Activated CD4-positive, alpha-beta T cell treated with anti-CD3 and anti-CD28 coated beads for 36 hours (primary cell): ENCODE measurements at regions not wholly inside any gene's neighbourhood (a gene's known extent, or its start where the extent isn't known, plus 50 kb on each side); places are given as distances from the start of the nearest gene placed in this dataset.
"Not testable (repeated sequence)": the region's sequence is repeated elsewhere in the genome, so short reads cannot be mapped to it uniquely, and the experiment has no call there.

Experiments used
- ATAC-seq: fragments of 200-7000 bp; cut with Tn5 transposase; one replicate; pipeline ENCODE4 v1.10.0; 2021; ENCODE audit warnings: mild to moderate bottlenecking, moderate library complexity
- CTCF ChIA-PET: fragments of 350-600 bp; sonication (Branson Sonifier 250); formaldehyde crosslinking; loops from one replicate; lab custom pipeline; 2021; ENCODE audit warnings: antibody characterized with exemption; lab: Charles Lee
- POLR2A ChIA-PET: fragments of 350-600 bp; sonication (Branson Sonifier 250); formaldehyde crosslinking; loops from one replicate; lab custom pipeline; 2021; ENCODE audit warnings: antibody characterized with exemption, inconsistent platforms; lab: Charles Lee
- DNase-seq: peaks from one replicate; pipeline ENCODE4 v3.0.0-alpha.2; 2020
- H3K27ac Mint-ChIP-seq: one replicate; pipeline ENCODE4 v1.8.0; 2021; ENCODE audit warnings: mixed read lengths
- H3K27me3 Mint-ChIP-seq: one replicate; pipeline ENCODE4 v1.8.0; 2021; ENCODE audit warnings: mixed read lengths
- H3K36me3 Mint-ChIP-seq: one replicate; pipeline ENCODE4 v1.8.0; 2021; ENCODE audit warnings: low read depth, mixed read lengths
- H3K4me1 Mint-ChIP-seq: one replicate; pipeline ENCODE4 v1.8.0; 2021; ENCODE audit warnings: mixed read lengths
- H3K4me3 Mint-ChIP-seq: one replicate; pipeline ENCODE4 v1.8.0; 2021; ENCODE audit warnings: mild to moderate bottlenecking, moderate library complexity, mixed read lengths
- H3K9me3 Mint-ChIP-seq: one replicate; pipeline ENCODE4 v1.8.0; 2021; ENCODE audit warnings: low read depth, mixed read lengths
- intact Hi-C, 2 experiments: fragments of 100-400 bp; cut with DNase I in 1 of 2; cut with micrococcal nuclease in 1 of 2; formaldehyde crosslinking; loops; one replicate each; pipeline versions ENCODE4 v1.14.2 to v1.15.1; 2022 to 2024; cut with DNase I, micrococcal nuclease

DNA sequence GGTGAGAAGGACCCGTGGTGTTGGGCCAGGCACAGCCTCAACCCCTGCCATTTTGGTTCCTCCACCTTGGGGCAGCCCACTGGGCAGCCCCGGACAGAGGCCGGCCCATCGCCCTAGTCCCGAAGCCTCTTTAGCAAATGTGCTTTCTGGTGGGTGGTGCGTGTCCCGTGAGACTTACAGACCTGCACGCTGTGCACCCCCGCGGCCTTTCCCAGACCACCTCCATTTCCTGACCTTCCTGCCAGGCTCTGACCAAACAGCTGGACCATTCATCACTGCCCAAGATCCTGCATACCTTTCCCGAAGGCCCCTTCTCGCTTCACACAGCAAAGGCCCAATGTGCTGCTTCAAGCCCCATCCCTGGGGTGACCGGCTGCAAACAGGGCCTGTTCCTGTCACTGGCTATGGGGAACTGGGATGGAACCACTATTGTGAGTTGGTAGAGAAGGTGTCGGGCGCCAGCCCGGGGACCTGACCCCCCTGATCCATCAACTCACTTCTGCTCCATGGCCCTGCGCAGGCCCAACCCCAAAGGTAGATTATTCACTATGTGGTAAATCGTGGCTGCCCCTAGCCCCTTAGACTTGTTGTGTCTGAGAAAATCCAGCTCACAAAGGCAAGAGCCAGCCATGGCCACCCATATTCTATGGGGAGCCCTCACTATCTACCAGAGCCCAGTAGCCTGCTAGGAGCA, 341.0 kb downstream of the EIPR1 start:
- Mint-ChIP-seq H3K36me3 (no peaks in the 10 kb centered on the region), H3K4me3 (no peak overlapping the region), H3K4me1 (no peaks in the 10 kb centered on the region), H3K9me3 (no peaks in the 10 kb centered on the region), H3K27ac (no peak overlapping the region), H3K27me3 (peaks cover 3% of the 10 kb centered on the region)
- ChIA-PET CTCF (no interaction called here), POLR2A (no interaction called here)
- ATAC-seq = no peak
- intact Hi-C loops = no loop called here
- DNase-seq = no peak

- Mint-ChIP-seq H3K27me3 (peaks cover 3% of the 10 kb centered on the region), H3K27ac (no peak overlapping the region), H3K36me3 (no peaks in the 10 kb centered on the region), H3K4me1 (no peaks in the 10 kb centered on the region), H3K4me3 (no peak overlapping the region), H3K9me3 (no peaks in the 10 kb centered on the region)
- ChIA-PET POLR2A (no interaction called here), CTCF (no interaction called here)
- DNase-seq (no peak), ATAC-seq (no peak)
- intact Hi-C loops = no loop called here
Observed at GRCh38 chr2:3035385-3036050, 342.1 kb downstream of the EIPR1 start.

- Mint-ChIP-seq H3K36me3 (no peaks in the 10 kb centered on the region), H3K27me3 (peaks cover 5% of the 10 kb centered on the region), H3K9me3 (peaks cover 2% of the 10 kb centered on the region), H3K27ac (no peak overlapping the region), H3K4me3 (no peak overlapping the region), H3K4me1 (no peaks in the 10 kb centered on the region)
- intact Hi-C loops = no loop called here
- DNase-seq (no peak), ATAC-seq (no peak)
- POLR2A ChIA-PET = no interaction called here
- CTCF ChIA-PET = no interaction called here
Observed at GRCh38 chr2:3034856-3035255, 342.8 kb downstream of the EIPR1 start.

DNA sequence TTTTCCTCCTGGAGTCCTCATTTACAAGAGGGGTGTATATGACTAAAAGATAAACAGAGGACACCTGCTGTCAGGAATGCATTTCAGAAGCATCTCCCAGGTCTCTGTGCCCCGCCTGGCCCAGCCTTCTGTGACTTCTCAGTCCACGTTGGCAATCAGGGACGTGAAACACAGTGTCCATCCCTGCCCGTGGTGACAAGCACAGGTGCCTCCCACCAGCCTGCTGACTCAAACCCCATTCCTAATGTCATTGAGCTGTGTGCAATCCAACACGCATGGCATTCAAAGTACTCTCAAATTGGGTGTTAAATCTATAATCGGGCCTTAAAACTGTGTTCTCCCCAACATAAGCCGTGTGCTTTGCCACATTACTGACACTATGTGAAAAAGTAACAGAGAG, 343.2 kb downstream of the EIPR1 start:
- H3K4me1 Mint-ChIP-seq = no peaks in the 10 kb centered on the region
- CTCF ChIA-PET = no interaction called here

GRCh38 chr2:3033315-3033714, 344.3 kb downstream of the EIPR1 start:
- Mint-ChIP-seq H3K36me3 (no peaks in the 10 kb centered on the region), H3K4me1 (no peaks in the 10 kb centered on the region), H3K9me3 (peaks cover 2% of the 10 kb centered on the region), H3K27ac (no peak overlapping the region), H3K4me3 (no peak overlapping the region), H3K27me3 (peaks cover 3% of the 10 kb centered on the region)
- POLR2A ChIA-PET = no interaction called here
- ATAC-seq (no peak), DNase-seq (no peak)
- intact Hi-C loops = no loop called here
- CTCF ChIA-PET = no interaction called here

More for the DNA sequence above, 343.2 kb downstream of the EIPR1 start:
- H3K36me3 Mint-ChIP-seq = no peaks in the 10 kb centered on the region
- DNase-seq = no peak
- H3K27me3 Mint-ChIP-seq = peaks cover 6% of the 10 kb centered on the region
- POLR2A ChIA-PET = no interaction called here
- H3K27ac Mint-ChIP-seq = no peak overlapping the region
- no peak for ATAC-seq
- no peak overlapping the region for H3K4me3 Mint-ChIP-seq
- peaks cover 2% of the 10 kb centered on the region for H3K9me3 Mint-ChIP-seq
- intact Hi-C loops = no loop called here

GRCh38 chr2:3030791-3031190, 346.8 kb downstream of the EIPR1 start:
- H3K27ac Mint-ChIP-seq, H3K4me1 Mint-ChIP-seq, H3K4me3 Mint-ChIP-seq, H3K36me3 Mint-ChIP-seq, POLR2A ChIA-PET, intact Hi-C loops, H3K27me3 Mint-ChIP-seq, H3K9me3 Mint-ChIP-seq, DNase-seq, CTCF ChIA-PET, ATAC-seq: not testable (repeated sequence)

DNA sequence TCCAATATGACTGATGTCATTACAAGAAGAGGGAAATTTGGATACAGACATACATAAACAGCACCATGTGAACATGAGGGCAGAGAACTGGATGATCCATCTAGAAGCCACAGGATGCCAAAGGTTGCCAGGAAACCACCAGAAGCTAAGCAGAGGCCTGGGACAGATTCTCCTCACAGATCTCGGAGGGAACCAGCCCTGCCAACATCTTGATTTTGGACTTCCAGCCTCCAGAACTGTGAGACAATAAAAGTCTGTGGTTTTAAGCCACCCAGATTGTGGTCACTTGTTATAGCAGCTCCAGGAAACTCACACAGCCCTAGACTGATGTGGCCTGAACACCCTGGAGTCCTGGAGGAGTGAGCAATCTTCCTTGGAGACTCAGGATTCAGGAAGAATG, 351.6 kb downstream of the EIPR1 start:
- ChIA-PET CTCF (no interaction called here), POLR2A (no interaction called here)
- H3K9me3 Mint-ChIP-seq = peaks cover 2% of the 10 kb centered on the region
- H3K4me3 Mint-ChIP-seq = no peak overlapping the region
- intact Hi-C loops = no loop called here
- DNase-seq (no peak), ATAC-seq (no peak)
- H3K27me3 Mint-ChIP-seq = peaks cover 18% of the 10 kb centered on the region
- no peak overlapping the region for H3K27ac Mint-ChIP-seq
- no peaks in the 10 kb centered on the region for H3K36me3 Mint-ChIP-seq
- no peaks in the 10 kb centered on the region for H3K4me1 Mint-ChIP-seq

DNA sequence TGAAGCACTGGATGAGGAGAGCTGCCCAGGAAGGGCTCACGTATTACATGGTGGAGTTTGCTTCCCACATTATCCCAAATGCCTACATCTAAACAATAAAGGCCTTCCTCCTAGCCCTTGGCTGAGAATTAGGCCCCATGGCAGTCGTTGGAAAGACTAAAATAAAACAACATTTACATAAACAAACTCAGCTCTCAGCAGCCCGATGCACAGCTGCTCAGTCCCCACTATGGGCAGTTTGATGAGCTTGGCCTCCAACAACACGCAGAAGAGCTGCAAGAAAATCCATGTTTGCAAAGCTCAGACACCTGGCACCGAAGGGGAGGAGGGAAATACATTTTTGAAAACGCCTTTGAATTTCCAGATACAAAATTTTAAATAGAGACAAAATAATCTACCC, 352.4 kb downstream of the EIPR1 start:
- DNase-seq (no peak), ATAC-seq (no peak)
- H3K9me3 Mint-ChIP-seq = peaks cover 2% of the 10 kb centered on the region
- intact Hi-C loops = no loop called here
- no peak overlapping the region for H3K4me3 Mint-ChIP-seq
- H3K27ac Mint-ChIP-seq = no peak overlapping the region
- H3K27me3 Mint-ChIP-seq = peaks cover 18% of the 10 kb centered on the region
- H3K4me1 Mint-ChIP-seq = no peaks in the 10 kb centered on the region
- CTCF ChIA-PET = interaction anchor here (0.6 kb wide), 1 partner anchor 13 kb away, joined by 3 read pairs; no protein-coding TSS in a partner anchor
- POLR2A ChIA-PET = no interaction called here
- no peaks in the 10 kb centered on the region for H3K36me3 Mint-ChIP-seq

GRCh38 chr2:3024401-3024935, 353.1 kb downstream of the EIPR1 start:
- no peaks in the 10 kb centered on the region for H3K9me3 Mint-ChIP-seq
- POLR2A ChIA-PET = no interaction called here
- H3K4me1 Mint-ChIP-seq = no peaks in the 10 kb centered on the region
- no peak overlapping the region for H3K4me3 Mint-ChIP-seq
- no peaks in the 10 kb centered on the region for H3K36me3 Mint-ChIP-seq
- H3K27me3 Mint-ChIP-seq = peaks cover 16% of the 10 kb centered on the region
- no peak overlapping the region for H3K27ac Mint-ChIP-seq
- intact Hi-C loops = no loop called here
- DNase-seq (no peak), ATAC-seq (no peak)
- CTCF ChIA-PET = no interaction called here

- peaks cover 16% of the 10 kb centered on the region for H3K27me3 Mint-ChIP-seq
- POLR2A ChIA-PET = no interaction called here
- intact Hi-C loops = no loop called here
- no peak for DNase-seq
- CTCF ChIA-PET = no interaction called here
- no peaks in the 10 kb centered on the region for H3K36me3 Mint-ChIP-seq
- ATAC-seq = no peak
- H3K27ac Mint-ChIP-seq = no peak overlapping the region
- H3K9me3 Mint-ChIP-seq = no peaks in the 10 kb centered on the region
- no peaks in the 10 kb centered on the region for H3K4me1 Mint-ChIP-seq
- H3K4me3 Mint-ChIP-seq = no peak overlapping the region
Observed at GRCh38 chr2:3023531-3023930, 354.1 kb downstream of the EIPR1 start.

- no peak for DNase-seq
- Mint-ChIP-seq H3K27ac (no peak overlapping the region), H3K36me3 (no peaks in the 10 kb centered on the region), H3K4me1 (no peaks in the 10 kb centered on the region), H3K27me3 (peaks cover 16% of the 10 kb centered on the region), H3K4me3 (no peak overlapping the region), H3K9me3 (no peaks in the 10 kb centered on the region)
- no peak for ATAC-seq
- intact Hi-C loops = no loop called here
- CTCF ChIA-PET = no interaction called here
- POLR2A ChIA-PET = no interaction called here
Observed at GRCh38 chr2:3022841-3023372, 354.7 kb downstream of the EIPR1 start.

DNA sequence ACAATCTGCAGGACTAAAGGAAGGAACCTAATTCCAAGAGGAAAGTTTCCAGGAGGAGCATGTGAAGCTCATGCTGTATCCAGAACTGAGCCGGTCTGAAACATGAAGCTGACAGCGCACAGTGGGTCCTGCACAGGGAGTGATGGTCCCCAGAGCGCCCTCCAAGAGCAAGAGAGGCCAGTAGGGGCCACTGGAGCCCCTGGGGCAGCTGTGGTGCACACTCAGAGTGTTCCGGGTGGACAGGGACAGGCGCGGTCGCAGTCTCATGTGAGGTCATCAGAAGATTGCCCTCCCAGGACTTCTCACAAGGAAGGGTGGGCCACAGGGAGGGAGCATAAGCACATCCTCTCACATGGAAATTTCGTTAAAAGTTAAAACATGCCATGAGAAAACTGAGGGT, 355.9 kb downstream of the EIPR1 start:
- Mint-ChIP-seq H3K9me3 (peaks cover 5% of the 10 kb centered on the region), H3K4me1 (no peaks in the 10 kb centered on the region), H3K4me3 (no peak overlapping the region), H3K27ac (no peak overlapping the region), H3K27me3 (peaks cover 16% of the 10 kb centered on the region), H3K36me3 (no peaks in the 10 kb centered on the region)
- ATAC-seq (no peak), DNase-seq (no peak)
- ChIA-PET POLR2A (no interaction called here), CTCF (no interaction called here)
- intact Hi-C loops = no loop called here
